ENCODE measurements at regions not wholly inside any gene's neighbourhood (a gene's known extent, or its start where the extent isn't known, plus 50 kb on each side); places are given as distances from the start of the nearest gene placed in this dataset.
"Not testable (repeated sequence)": the region's sequence is repeated elsewhere in the genome, so short reads cannot be mapped to it uniquely, and the experiment has no call there.

- DNase-seq = no peak
Measured at GRCh38 chr6:74757813-74758212, 448.0 kb downstream of the COL12A1 start.

DNA sequence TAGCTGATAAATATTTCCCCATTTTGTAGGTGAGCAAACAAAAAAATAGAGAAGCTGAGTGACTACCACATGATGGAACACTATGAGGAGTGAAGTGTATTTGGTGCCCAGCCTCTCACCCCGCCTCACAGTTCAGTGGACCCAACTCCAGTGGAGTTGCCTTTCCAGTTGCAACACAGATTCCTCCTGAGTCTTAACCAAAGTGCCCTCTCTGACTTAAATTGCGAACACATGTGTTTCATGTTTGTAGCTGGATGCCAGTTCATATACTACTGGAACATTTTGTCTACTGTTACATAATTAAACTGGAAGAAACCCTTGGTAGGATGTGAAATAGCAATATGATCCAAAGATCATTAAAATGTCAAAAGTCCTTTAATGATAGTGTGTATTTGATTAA lies 448.9 kb downstream of the COL12A1 start:
- DNase-seq = no peak

GRCh38 chr6:74755778-74756177 lies 450.1 kb downstream of the COL12A1 start:
- DNase-seq = no peak

DNA sequence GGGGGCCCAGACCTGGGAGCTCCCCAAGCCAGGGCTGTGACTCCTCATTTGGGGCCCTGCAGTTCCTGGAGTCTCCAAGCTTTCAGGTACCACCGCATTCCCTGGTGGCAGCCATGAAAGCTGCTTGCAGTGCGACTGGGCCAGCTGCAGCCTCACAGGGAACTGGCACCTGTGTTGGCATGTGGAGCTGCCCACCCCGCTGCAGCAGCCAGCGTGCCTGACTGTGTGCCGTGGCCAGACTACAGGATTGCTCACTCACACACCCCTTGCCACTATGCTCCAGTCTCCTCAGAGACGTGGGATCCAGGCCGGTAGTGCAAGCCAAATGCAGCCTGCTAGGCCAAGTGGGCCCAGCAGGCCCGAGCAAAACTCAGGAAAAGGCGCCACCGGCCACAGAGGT lies 450.7 kb downstream of the COL12A1 start:
- DNase-seq = no peak

- DNase-seq = no peak
Measured at GRCh38 chr6:74753883-74754600, 451.8 kb downstream of the COL12A1 start.

GRCh38 chr6:74752303-74752702 lies 453.6 kb downstream of the COL12A1 start:
- no peak for DNase-seq

- no peak for DNase-seq
Measured at GRCh38 chr6:74750826-74751225, 455.0 kb downstream of the COL12A1 start.

GRCh38 chr6:74749211-74750147 lies 456.4 kb downstream of the COL12A1 start:
- DNase-seq = no peak

GRCh38 chr6:74745670-74746069 lies 460.2 kb downstream of the COL12A1 start:
- DNase-seq = no peak

DNA sequence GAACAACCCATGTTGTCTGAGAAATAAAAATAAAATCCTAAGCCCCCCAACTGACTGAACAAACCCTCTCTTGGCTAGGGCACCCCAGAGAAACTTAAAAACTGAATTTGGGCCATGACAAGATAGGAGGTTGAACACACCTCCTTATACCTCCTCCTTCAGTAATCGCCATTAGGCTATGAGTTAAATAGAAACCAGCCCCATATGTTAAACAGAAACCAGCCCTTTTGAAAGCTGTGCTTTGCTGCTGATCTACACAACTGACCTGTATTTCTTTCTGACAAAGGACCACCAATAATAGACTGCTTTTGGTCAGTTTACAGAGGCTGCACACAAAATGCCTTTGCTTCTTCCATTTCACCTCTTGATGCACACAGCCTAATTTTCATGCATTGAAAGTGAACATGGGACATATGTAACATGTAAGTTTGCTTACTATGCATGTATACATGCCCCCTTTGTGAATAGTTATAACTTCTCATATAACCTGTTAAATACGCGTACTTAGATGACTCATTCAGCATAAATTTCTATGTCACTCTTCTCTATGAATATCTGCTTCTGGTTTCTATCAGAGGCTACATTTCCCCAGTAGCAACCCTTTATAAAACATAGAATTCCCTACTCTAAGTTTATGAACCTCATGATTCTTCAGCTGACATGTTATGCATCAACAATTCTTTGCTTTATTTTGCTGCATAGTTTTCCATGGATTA lies 462.9 kb downstream of the COL12A1 start:
- DNase-seq = no peak

GRCh38 chr6:74741646-74742045 lies 464.2 kb downstream of the COL12A1 start:
- DNase-seq = no peak

GRCh38 chr6:74735304-74735703 lies 470.5 kb downstream of the COL12A1 start:
- no peak for DNase-seq

GRCh38 chr6:74734901-74735300 lies 471.0 kb downstream of the COL12A1 start:
- no peak for DNase-seq

DNA sequence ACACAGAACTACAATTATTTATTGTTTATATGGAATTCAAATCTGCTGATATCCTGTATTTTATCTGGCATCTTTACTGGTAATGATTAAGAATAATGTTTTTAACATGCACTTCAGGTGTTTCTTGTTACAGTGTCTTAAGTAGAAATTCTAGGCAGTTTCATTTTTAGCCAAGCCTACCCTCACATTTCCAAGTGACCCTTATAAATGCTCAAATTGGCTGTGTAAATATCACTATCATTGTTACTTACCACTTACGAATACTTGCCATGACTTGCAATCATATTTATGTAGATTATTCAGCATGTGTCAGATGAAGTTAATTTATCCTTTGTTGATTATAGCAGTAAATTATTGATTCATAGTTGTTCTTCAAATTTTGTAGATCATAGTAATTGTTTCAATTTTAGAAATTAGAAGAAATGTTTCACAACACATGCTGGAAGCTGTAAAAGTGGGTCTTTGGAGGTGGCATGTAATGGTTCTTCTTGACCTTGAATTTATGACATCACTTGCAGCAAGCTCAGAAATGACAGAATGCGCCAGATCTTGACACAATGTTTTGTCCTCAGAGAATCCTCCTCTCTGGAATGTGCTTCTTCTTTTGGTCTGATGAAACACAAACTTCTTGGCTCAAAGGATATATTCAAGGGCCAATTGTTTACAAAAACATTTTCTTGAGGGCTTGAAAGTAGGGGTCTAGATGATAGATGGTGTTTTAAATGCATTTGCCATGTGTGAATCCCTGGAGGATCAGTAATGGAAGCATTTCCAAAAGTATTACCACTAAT lies 471.8 kb downstream of the COL12A1 start:
- no peak for DNase-seq

- DNase-seq = no peak
Measured at GRCh38 chr6:74731931-74732330, 473.9 kb downstream of the COL12A1 start.

DNA sequence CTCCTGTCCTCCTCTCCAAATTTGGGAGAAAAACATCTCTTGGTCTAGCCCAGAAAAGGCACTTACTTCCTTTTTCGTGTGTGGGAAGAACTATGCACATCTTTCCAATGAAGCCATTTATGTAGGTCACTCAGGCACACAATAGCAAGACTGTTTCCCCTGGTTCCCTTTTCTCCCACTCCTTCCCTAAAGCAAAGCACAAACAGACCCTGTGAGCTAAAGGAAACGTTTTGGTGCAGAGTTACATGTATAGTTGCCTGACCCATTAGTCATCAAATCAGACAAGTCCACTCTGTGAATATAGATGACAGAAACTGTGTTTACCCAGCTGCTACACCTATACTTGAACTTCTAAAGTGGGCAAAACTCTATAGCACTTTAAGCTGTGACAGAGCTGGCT lies 474.6 kb downstream of the COL12A1 start:
- DNase-seq = no peak

GRCh38 chr6:74720923-74721322 lies 484.9 kb downstream of the COL12A1 start:
- DNase-seq = no peak

GRCh38 chr6:74717591-74717990 lies 488.3 kb downstream of the COL12A1 start:
- DNase-seq = no peak

GRCh38 chr6:74715355-74716085 lies 490.3 kb downstream of the COL12A1 start:
- no peak for DNase-seq

GRCh38 chr6:74713941-74714340 lies 491.9 kb downstream of the COL12A1 start:
- no peak for DNase-seq

- no peak for DNase-seq
Measured at GRCh38 chr6:74705451-74705850, 500.4 kb downstream of the COL12A1 start.

DNA sequence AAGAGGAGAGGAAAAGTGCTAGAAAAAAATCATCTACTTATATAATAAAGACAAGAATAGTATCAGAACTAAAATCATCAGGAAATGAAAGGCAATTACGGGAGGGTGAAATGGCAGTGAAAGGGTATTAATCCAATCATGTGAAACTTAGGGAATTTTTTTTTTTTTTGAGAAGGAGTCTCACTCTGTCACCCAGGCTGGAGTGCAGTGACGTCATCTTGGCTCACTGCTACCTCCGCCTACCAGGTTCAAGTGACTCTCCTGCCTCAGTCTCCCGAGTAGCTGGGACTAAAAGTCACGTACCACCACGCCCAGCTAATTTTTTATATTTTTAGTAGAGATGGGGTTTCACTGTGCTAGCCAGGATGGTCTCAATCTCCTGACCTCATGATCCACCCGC lies 501.3 kb downstream of the COL12A1 start:
- DNase-seq = not testable (repeated sequence)
